ENCODE measurements at regions not wholly inside any gene's neighbourhood (a gene's known extent, or its start where the extent isn't known, plus 50 kb on each side); places are given as distances from the start of the nearest gene placed in this dataset.

GRCh38 chr6:148074738-148075137, 267.9 kb upstream of the SASH1 start:
- Histone ChIP-seq H3K4me1 (ENCODE audit: control insufficient read depth in 1 of 2, insufficient read depth in 2 of 2, low read length in 2 of 2) (no peaks in the 10 kb centered on the region), H4K20me1 (ENCODE audit: insufficient read depth, low read length) (no peaks in the 10 kb centered on the region), H3K27me3 (ENCODE audit: control insufficient read depth in 2 of 2, insufficient read depth in 2 of 2, low read length in 2 of 2) (no peaks in the 10 kb centered on the region), H3K4me3 (replicated peaks in 1 of 3; ENCODE audit: low read depth in 2 of 3, low read length in 3 of 3) (no peak overlapping the region), H2AFZ (ENCODE audit: insufficient read depth, low read depth, low read length, poor library complexity, severe bottlenecking) (no peak overlapping the region), H3K4me2 (replicated peaks; ENCODE audit: extremely low read depth, low read length, poor library complexity, severe bottlenecking) (no peak overlapping the region), H3K27ac (ENCODE audit: low read depth in 1 of 2, low read length in 2 of 2) (no peak overlapping the region), H3K9ac (ENCODE audit: insufficient read depth, low read length, poor library complexity, severe bottlenecking) (no peak overlapping the region), H3K79me2 (ENCODE audit: insufficient read depth, low read length) (no peaks in the 10 kb centered on the region), H3K36me3 (replicated peaks in 1 of 2; ENCODE audit: control insufficient read depth in 1 of 2, insufficient read depth in 2 of 2, low read length in 2 of 2) (no peaks in the 10 kb centered on the region), H3K9me3 (replicated peaks in 1 of 2; ENCODE audit: control insufficient read depth in 1 of 2, insufficient read depth in 1 of 2, low read length in 2 of 2) (peaks cover 3 to 9% of the 10 kb centered on the region in 2 donors)
- Mint-ChIP-seq H3K36me3 (no peaks in the 10 kb centered on the region), H3K9me3 (peaks cover 6 to 20% (median 15%) of the 10 kb centered on the region in 7 donors), H3K4me3 (no peak overlapping the region), H3K27me3 (ENCODE audit: low read depth in 3 of 3) (peaks cover 0 to 1% (median 1%) of the 10 kb centered on the region in 3 donors), H3K4me1 (no peaks in the 10 kb centered on the region), H3K27ac (no peak overlapping the region)
- no peak for DNase-seq
- no peak for TF ChIP-seq CTCF (IDR thresholded peaks at IDR 0.05)
- intact Hi-C loops (cut with micrococcal nuclease), result no loop called here
- WGBS (ENCODE audit: insufficient coverage), result no CpG with 5 or more reads among the region's 5 CpGs

GRCh38 chr6:148075352-148075751, 267.3 kb upstream of the SASH1 start:
- Histone ChIP-seq H3K9ac (ENCODE audit: insufficient read depth, low read length, poor library complexity, severe bottlenecking) (no peak overlapping the region), H3K27ac (ENCODE audit: low read depth in 1 of 2, low read length in 2 of 2) (no peak overlapping the region), H3K4me2 (replicated peaks; ENCODE audit: extremely low read depth, low read length, poor library complexity, severe bottlenecking) (no peak overlapping the region), H3K36me3 (replicated peaks in 1 of 2; ENCODE audit: control insufficient read depth in 1 of 2, insufficient read depth in 2 of 2, low read length in 2 of 2) (no peaks in the 10 kb centered on the region), H3K79me2 (ENCODE audit: insufficient read depth, low read length) (no peaks in the 10 kb centered on the region), H3K9me3 (replicated peaks in 1 of 2; ENCODE audit: control insufficient read depth in 1 of 2, insufficient read depth in 1 of 2, low read length in 2 of 2) (peaks cover 3 to 9% of the 10 kb centered on the region in 2 donors), H3K27me3 (ENCODE audit: control insufficient read depth in 2 of 2, insufficient read depth in 2 of 2, low read length in 2 of 2) (no peaks in the 10 kb centered on the region), H4K20me1 (ENCODE audit: insufficient read depth, low read length) (no peaks in the 10 kb centered on the region), H3K4me3 (replicated peaks in 1 of 3; ENCODE audit: low read depth in 2 of 3, low read length in 3 of 3) (no peak overlapping the region), H3K4me1 (ENCODE audit: control insufficient read depth in 1 of 2, insufficient read depth in 2 of 2, low read length in 2 of 2) (no peaks in the 10 kb centered on the region), H2AFZ (ENCODE audit: insufficient read depth, low read depth, low read length, poor library complexity, severe bottlenecking) (no peak overlapping the region)
- no peak for TF ChIP-seq CTCF (IDR thresholded peaks at IDR 0.05)
- Mint-ChIP-seq H3K9me3 (peaks cover 6 to 17% (median 12%) of the 10 kb centered on the region in 7 donors), H3K4me1 (no peaks in the 10 kb centered on the region), H3K4me3 (no peak overlapping the region), H3K27ac (no peak overlapping the region), H3K27me3 (ENCODE audit: low read depth in 3 of 3) (peaks cover 0 to 1% (median 1%) of the 10 kb centered on the region in 3 donors), H3K36me3 (no peaks in the 10 kb centered on the region)
- intact Hi-C loops (cut with micrococcal nuclease), result no loop called here
- DNase-seq, result no peak
